Astrocyte (in vitro differentiated cells and primary cell): ENCODE measurements at regions not wholly inside any gene's neighbourhood (a gene's known extent, or its start where the extent isn't known, plus 50 kb on each side); places are given as distances from the start of the nearest gene placed in this dataset.

Source experiments
- EZH2 ChIP-seq: IDR thresholded peaks from 2 replicates; pipeline ENCODE4 v1.6.1; 2012; ENCODE audit warnings: mild to moderate bottlenecking, low read length, inconsistent platforms; ENCODE audit not compliant: insufficient read depth
- TF ChIP-seq, protein P1 (sequence below): IDR thresholded peaks from 2 replicates; pipeline ENCODE4 v1.5.1; 2011; ENCODE audit warnings: low read depth, mild to moderate bottlenecking, inconsistent platforms, low read length, moderate library complexity; ENCODE audit not compliant: insufficient read depth

DNA sequence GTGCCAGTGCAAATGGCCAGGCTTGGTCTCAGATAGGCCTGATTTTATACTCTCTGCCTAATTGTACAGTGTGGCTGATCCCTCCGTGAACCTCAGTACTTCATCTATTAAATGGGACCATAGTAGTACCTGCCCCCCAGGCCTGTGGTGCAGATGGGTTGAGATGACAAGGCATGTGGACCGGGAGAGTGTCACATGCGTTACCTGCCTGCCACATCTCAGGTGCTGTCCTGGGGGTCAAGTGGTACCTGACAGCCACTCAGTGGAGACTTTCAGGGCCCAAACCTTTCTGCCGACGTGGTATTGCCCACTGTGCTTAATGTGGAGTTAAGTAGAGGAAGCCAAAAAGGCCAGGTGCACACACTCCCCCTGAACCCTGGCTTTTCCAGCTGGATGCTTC is 197.3 kb downstream of the FOXD2 start:
- TF ChIP-seq EZH2, result no peak
- TF ChIP-seq, protein P1, sequence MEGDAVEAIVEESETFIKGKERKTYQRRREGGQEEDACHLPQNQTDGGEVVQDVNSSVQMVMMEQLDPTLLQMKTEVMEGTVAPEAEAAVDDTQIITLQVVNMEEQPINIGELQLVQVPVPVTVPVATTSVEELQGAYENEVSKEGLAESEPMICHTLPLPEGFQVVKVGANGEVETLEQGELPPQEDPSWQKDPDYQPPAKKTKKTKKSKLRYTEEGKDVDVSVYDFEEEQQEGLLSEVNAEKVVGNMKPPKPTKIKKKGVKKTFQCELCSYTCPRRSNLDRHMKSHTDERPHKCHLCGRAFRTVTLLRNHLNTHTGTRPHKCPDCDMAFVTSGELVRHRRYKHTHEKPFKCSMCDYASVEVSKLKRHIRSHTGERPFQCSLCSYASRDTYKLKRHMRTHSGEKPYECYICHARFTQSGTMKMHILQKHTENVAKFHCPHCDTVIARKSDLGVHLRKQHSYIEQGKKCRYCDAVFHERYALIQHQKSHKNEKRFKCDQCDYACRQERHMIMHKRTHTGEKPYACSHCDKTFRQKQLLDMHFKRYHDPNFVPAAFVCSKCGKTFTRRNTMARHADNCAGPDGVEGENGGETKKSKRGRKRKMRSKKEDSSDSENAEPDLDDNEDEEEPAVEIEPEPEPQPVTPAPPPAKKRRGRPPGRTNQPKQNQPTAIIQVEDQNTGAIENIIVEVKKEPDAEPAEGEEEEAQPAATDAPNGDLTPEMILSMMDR, result no peak
